Smooth muscle cell (in vitro differentiated cells): ENCODE measurements at regions not wholly inside any gene's neighbourhood (a gene's known extent, or its start where the extent isn't known, plus 50 kb on each side); places are given as distances from the start of the nearest gene placed in this dataset.

ENCODE experiments used
- DNase-seq: peaks from one replicate; lab custom pipeline; 2025; ENCODE audit not compliant: unreplicated experiment; lab: John Stamatoyannopoulos, UW
- H2AFZ ChIP-seq: fragments of 200-600 bp; sonication (generic); 2 replicates; pipeline ENCODE4 v1.6.0; 2016; ENCODE audit warnings: antibody characterized with exemption, low read depth, mild to moderate bottlenecking
- H3F3A ChIP-seq: fragments of 200-600 bp; sonication (generic); 2 replicates; pipeline ENCODE4 v1.6.0; 2017; ENCODE audit warnings: antibody characterized with exemption, low read depth
- H3K27ac ChIP-seq: fragments of 200-600 bp; sonication (generic); 2 replicates; pipeline ENCODE4 v1.5.1; 2016; ENCODE audit warnings: low read depth, mild to moderate bottlenecking
- H3K27me3 ChIP-seq: fragments of 200-600 bp; sonication (generic); 2 replicates; pipeline ENCODE4 v1.6.1; 2016; ENCODE audit warnings: low read depth, mild to moderate bottlenecking
- H3K36me3 ChIP-seq: fragments of 200-600 bp; sonication (generic); 2 replicates; pipeline ENCODE4 v1.5.1; 2016; ENCODE audit warnings: low read depth
- H3K4me1 ChIP-seq: fragments of 200-600 bp; sonication (generic); 2 replicates; pipeline ENCODE4 v1.5.1; 2016; ENCODE audit warnings: low read depth
- H3K4me2 ChIP-seq: fragments of 200-600 bp; sonication (generic); 2 replicates; pipeline ENCODE4 v1.6.0; 2016; ENCODE audit warnings: mild to moderate bottlenecking
- H3K4me3 ChIP-seq: fragments of 200-600 bp; sonication (generic); 2 replicates; pipeline ENCODE4 v1.5.1; 2016; ENCODE audit warnings: mild to moderate bottlenecking
- H3K79me2 ChIP-seq: fragments of 200-600 bp; sonication (generic); 2 replicates; pipeline ENCODE4 v1.6.0; 2016; ENCODE audit warnings: low read depth, mild to moderate bottlenecking
- H3K9ac ChIP-seq: fragments of 200-600 bp; sonication (generic); 2 replicates; pipeline ENCODE4 v1.6.0; 2016; ENCODE audit warnings: low read depth
- H3K9me3 ChIP-seq: fragments of 200-600 bp; sonication (generic); replicated peaks from 2 replicates; pipeline ENCODE4 v1.5.1; 2016; ENCODE audit warnings: low read depth
- H4K20me1 ChIP-seq: fragments of 200-600 bp; sonication (generic); 2 replicates; pipeline ENCODE4 v1.6.0; 2016; ENCODE audit warnings: low read depth
- CTCF ChIP-seq: fragments of 200-600 bp; sonication (generic); IDR thresholded peaks from 2 replicates; pipeline ENCODE4 v1.5.1; 2017; ENCODE audit warnings: borderline replicate concordance, mild to moderate bottlenecking, antibody characterized with exemption; ENCODE audit not compliant: insufficient read depth, poor library complexity, severe bottlenecking
- WGBS: methylation state at CpG from one replicate; pipeline ENCODE4 v1.1.7; 2016; ENCODE audit warnings: low lambda C conversion rate; 5-methylcytosine and 5-hydroxymethylcytosine counted together

DNA sequence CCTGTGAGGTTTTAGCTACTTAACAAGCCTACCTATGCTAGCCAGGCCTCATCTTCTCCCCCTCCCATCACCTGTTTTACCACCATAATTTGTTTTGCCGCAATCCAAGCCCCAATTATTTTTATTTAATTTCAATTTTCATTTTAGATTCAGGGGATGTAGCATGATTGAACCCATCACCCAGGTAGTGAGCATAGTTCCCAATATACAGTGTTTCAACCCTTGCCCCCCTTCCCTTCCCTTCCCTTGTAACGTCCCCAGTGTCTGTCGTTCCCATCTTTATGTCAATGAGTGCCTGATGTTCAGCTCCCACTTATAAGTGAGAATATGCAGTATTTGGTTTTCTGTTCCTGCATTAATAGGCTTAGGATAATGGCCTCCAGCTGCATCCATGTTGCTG is 885.0 kb downstream of the UQCRFS1 start:
- WGBS, result 74% methylated on average over 2 of the region's 3 CpGs
- DNase-seq, result no peak
- no peaks in the 10 kb centered on the region for H3K36me3 ChIP-seq

GRCh38 chr19:28326746-28327145 is 886.2 kb downstream of the UQCRFS1 start:
- WGBS, result 76% methylated on average over 4 of the region's 4 CpGs
- Histone ChIP-seq H3K27me3 (no peaks in the 10 kb centered on the region), H2AFZ (no peak overlapping the region), H3K9me3 (no peaks in the 10 kb centered on the region), H3K4me2 (no peak overlapping the region), H3K4me3 (no peak overlapping the region), H4K20me1 (no peaks in the 10 kb centered on the region), H3K79me2 (no peaks in the 10 kb centered on the region), H3K9ac (no peak overlapping the region), H3K27ac (no peak overlapping the region), H3F3A (no peaks in the 10 kb centered on the region), H3K36me3 (no peaks in the 10 kb centered on the region), H3K4me1 (peaks cover 5% of the 10 kb centered on the region)
- DNase-seq, result no peak
- TF ChIP-seq CTCF, result no peak

More for the DNA sequence above, 885.0 kb downstream of the UQCRFS1 start:
- H3K4me1 ChIP-seq, result no peaks in the 10 kb centered on the region
- H3K9me3 ChIP-seq, result no peaks in the 10 kb centered on the region
- no peak overlapping the region for H3K9ac ChIP-seq
- no peaks in the 10 kb centered on the region for H3K79me2 ChIP-seq
- H3K27me3 ChIP-seq, result no peaks in the 10 kb centered on the region
- no peaks in the 10 kb centered on the region for H4K20me1 ChIP-seq
- no peak overlapping the region for H3K4me2 ChIP-seq
- TF ChIP-seq CTCF, result no peak
- H3K27ac ChIP-seq, result no peak overlapping the region
- no peak overlapping the region for H3K4me3 ChIP-seq
- no peak overlapping the region for H2AFZ ChIP-seq
- H3F3A ChIP-seq, result no peaks in the 10 kb centered on the region

DNA sequence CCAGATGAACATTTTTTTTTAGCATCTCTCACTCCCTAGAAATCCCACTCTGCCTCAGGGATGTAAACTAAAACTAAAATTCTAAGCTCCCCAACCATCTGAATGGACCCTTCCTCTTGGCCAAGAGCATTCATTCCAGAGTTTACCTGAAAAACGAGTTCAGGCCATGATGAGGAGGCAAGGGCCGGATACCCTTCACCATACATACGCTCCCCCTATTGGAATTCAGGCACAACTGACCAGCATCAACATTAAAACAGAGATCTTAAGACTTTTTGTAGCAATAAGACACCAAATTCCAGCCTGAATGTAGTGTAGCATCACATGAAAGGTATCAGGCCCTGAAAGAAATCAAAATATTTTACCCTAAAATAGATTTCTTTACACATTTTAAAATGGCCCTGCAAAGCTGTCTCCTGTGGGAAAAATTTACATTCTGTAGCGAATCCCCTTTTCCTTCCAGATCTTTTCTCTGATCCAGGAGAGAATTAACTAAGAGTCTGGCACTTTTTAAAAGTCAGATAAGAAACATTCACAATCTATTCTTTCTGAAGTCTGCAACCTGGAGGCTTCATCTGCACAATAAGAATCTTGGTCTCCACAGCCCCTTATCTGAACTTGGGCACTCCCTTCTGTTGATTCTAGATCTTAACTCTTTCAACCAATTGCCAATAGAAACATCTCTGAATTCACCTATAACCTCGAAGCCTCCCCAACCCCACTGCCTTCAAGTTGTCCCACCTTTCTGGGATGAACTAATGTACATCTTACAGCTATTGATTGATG is 888.5 kb downstream of the UQCRFS1 start:
- no peak for TF ChIP-seq CTCF
- H3K4me2 ChIP-seq, result no peak overlapping the region
- no peaks in the 10 kb centered on the region for H3F3A ChIP-seq
- peaks cover 6% of the 10 kb centered on the region for H3K4me1 ChIP-seq
- no peaks in the 10 kb centered on the region for H3K9me3 ChIP-seq
- no peak overlapping the region for H3K27ac ChIP-seq
- no peak overlapping the region for H3K9ac ChIP-seq
- H2AFZ ChIP-seq, result no peak overlapping the region
- no peaks in the 10 kb centered on the region for H4K20me1 ChIP-seq
- no peak overlapping the region for H3K4me3 ChIP-seq
- no peaks in the 10 kb centered on the region for H3K79me2 ChIP-seq
- no peaks in the 10 kb centered on the region for H3K36me3 ChIP-seq
- no peaks in the 10 kb centered on the region for H3K27me3 ChIP-seq
- no peak for DNase-seq
- WGBS, result 55% methylated on average over 5 of the region's 5 CpGs

DNA sequence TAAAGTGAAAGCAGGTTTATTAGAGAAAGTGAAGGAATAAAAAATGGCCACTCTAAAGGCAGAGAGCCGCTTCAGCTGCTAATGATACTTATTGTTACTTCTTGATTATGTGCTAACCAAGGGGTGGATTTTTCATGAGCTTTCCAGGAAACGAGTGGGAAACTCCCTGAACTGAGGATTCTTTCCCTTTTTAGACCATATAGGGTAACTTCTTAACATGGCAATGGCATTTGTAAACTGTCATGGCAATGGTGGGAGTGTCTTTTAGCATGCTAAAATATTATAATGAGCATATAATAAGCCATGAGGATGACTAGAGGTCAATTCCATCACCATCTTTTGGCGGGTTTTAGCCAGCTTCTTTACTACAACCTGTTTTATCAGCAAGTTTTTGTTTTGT is 890.0 kb downstream of the UQCRFS1 start:
- no peaks in the 10 kb centered on the region for H3K79me2 ChIP-seq
- H3K27ac ChIP-seq, result no peak overlapping the region
- H3K4me1 ChIP-seq, result peaks cover 6% of the 10 kb centered on the region
- WGBS, result 76% methylated on average over 3 of the region's 3 CpGs
- no peak overlapping the region for H3K4me3 ChIP-seq
- H3K9me3 ChIP-seq, result no peaks in the 10 kb centered on the region
- no peaks in the 10 kb centered on the region for H3F3A ChIP-seq
- no peaks in the 10 kb centered on the region for H3K36me3 ChIP-seq
- H3K27me3 ChIP-seq, result no peaks in the 10 kb centered on the region
- H3K4me2 ChIP-seq, result no peak overlapping the region
- no peak overlapping the region for H3K9ac ChIP-seq
- H2AFZ ChIP-seq, result no peak overlapping the region
- no peak for DNase-seq
- H4K20me1 ChIP-seq, result no peaks in the 10 kb centered on the region
- TF ChIP-seq CTCF, result no peak
